ENCODE measurements at regions not wholly inside any gene's neighbourhood (a gene's known extent, or its start where the extent isn't known, plus 50 kb on each side); places are given as distances from the start of the nearest gene placed in this dataset.

DNA sequence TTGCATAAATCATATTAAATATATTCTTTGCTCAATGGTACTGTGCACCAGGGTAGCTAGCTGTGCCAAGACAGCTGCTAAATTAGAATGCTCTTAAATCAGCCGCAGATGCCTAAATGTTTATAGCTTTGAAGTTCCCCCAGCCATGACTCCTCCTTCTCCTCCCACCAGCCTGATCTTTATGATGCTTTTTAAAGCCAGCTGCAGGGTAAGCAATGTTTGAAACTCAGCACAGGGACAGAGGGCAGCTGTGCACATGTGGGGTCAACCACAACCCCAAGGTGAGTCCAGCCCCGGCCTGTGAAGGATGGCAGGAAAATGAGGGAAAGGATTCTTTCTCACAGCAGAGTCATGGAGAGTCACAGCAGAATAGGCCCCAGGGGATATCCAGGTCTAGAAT is 635.7 kb downstream of the UQCRFS1 start:
- no peak overlapping the region for H3K9ac ChIP-seq (ENCODE audit: extremely low read depth, insufficient read length, low read length)
- H3K79me1 ChIP-seq (ENCODE audit: insufficient read depth, low read depth, low read length, poor library complexity, severe bottlenecking): no peaks in the 10 kb centered on the region
- H4K5ac ChIP-seq (ENCODE audit: insufficient read length, low read depth, low read length): no peak overlapping the region
- no peak overlapping the region for H3K27ac ChIP-seq (ENCODE audit: insufficient read length, low read depth, low read length)
- no peak overlapping the region for H3K56ac ChIP-seq (ENCODE audit: insufficient read length, low read depth, low read length)
- H3K36me3 Mint-ChIP-seq (ENCODE audit: insufficient read depth in 1 of 3, low read depth in 3 of 3): no peaks in the 10 kb centered on the region; a peak in 1 of 7 replicates
- H3K4me1 Mint-ChIP-seq: peaks cover 26 to 31% of the 10 kb centered on the region in 2 experiments
- no peak overlapping the region for H3K14ac ChIP-seq (ENCODE audit: insufficient read depth, low read length)
- H3K23me2 ChIP-seq (ENCODE audit: insufficient read length, low read depth, low read length, poor library complexity, severe bottlenecking): no peaks in the 10 kb centered on the region
- no peak overlapping the region for H4K8ac ChIP-seq (replicated peaks; ENCODE audit: insufficient read length, low read depth, low read length)
- peaks cover 0 to 2% of the 10 kb centered on the region in 2 experiments; a peak in 1 of 5 replicates for H3K9me3 Mint-ChIP-seq
- H3K9me3 ChIP-seq (ENCODE audit: control insufficient read depth, low read depth, low read length): no peaks in the 10 kb centered on the region
- H4K20me1 ChIP-seq (ENCODE audit: control insufficient read depth, insufficient read depth, insufficient read length): no peaks in the 10 kb centered on the region
- no peak overlapping the region for H2AK5ac ChIP-seq (ENCODE audit: insufficient read length, low read length)
- H2BK5ac ChIP-seq (ENCODE audit: insufficient read length, low read length): no peak overlapping the region
- no peak overlapping the region for H3K4me2 ChIP-seq (ENCODE audit: insufficient read depth, insufficient read length, low read length)
- TF ChIP-seq, protein P1, sequence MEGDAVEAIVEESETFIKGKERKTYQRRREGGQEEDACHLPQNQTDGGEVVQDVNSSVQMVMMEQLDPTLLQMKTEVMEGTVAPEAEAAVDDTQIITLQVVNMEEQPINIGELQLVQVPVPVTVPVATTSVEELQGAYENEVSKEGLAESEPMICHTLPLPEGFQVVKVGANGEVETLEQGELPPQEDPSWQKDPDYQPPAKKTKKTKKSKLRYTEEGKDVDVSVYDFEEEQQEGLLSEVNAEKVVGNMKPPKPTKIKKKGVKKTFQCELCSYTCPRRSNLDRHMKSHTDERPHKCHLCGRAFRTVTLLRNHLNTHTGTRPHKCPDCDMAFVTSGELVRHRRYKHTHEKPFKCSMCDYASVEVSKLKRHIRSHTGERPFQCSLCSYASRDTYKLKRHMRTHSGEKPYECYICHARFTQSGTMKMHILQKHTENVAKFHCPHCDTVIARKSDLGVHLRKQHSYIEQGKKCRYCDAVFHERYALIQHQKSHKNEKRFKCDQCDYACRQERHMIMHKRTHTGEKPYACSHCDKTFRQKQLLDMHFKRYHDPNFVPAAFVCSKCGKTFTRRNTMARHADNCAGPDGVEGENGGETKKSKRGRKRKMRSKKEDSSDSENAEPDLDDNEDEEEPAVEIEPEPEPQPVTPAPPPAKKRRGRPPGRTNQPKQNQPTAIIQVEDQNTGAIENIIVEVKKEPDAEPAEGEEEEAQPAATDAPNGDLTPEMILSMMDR (conservative IDR thresholded peaks at IDR 0.05): no peak
- H2BK120ac ChIP-seq (ENCODE audit: low read depth, low read length, poor library complexity, severe bottlenecking): no peak overlapping the region
- no CpG with 5 or more reads among the region's 2 CpGs for WGBS (ENCODE audit: extremely low coverage, insufficient read length, low lambda C conversion rate)
- no peak overlapping the region for H3K23ac ChIP-seq (ENCODE audit: insufficient read length, low read depth, low read length)
- H3K4me1 ChIP-seq (ENCODE audit: insufficient read depth, low read length): peaks cover 10% of the 10 kb centered on the region; the same call in 1 of the 2 replicates
- H2BK20ac ChIP-seq (ENCODE audit: low read depth, low read length, poor library complexity, severe bottlenecking): no peak overlapping the region
- no peaks in the 10 kb centered on the region; the same call in none of the 2 replicates for H3K27me3 Mint-ChIP-seq (ENCODE audit: low read depth)
- H3K4ac ChIP-seq (ENCODE audit: low read depth, low read length): no peak overlapping the region
- no peaks in the 10 kb centered on the region for H3K79me2 ChIP-seq (ENCODE audit: insufficient read depth, low read length)
- no peak overlapping the region for H2AFZ ChIP-seq (ENCODE audit: low read length)
- H2BK12ac ChIP-seq (ENCODE audit: insufficient read length, low read depth, low read length): no peak overlapping the region
- no peak overlapping the region for H3K27ac Mint-ChIP-seq
- H3K4me3 Mint-ChIP-seq: no peak overlapping the region
- no peak overlapping the region for H3K18ac ChIP-seq (ENCODE audit: insufficient read length, low read depth, low read length)
- no peak overlapping the region for H2BK15ac ChIP-seq (ENCODE audit: low read depth, low read length)
- no peak overlapping the region for H3T11ph ChIP-seq (ENCODE audit: low read length)
- no peak overlapping the region for H4K91ac ChIP-seq (ENCODE audit: insufficient read length, low read depth, low read length)
- no peak for DNase-seq
- H3K27me3 ChIP-seq (ENCODE audit: insufficient read depth, low read length): no peaks in the 10 kb centered on the region
